ENCODE measurements at regions not wholly inside any gene's neighbourhood (a gene's known extent, or its start where the extent isn't known, plus 50 kb on each side); places are given as distances from the start of the nearest gene placed in this dataset.

DNA sequence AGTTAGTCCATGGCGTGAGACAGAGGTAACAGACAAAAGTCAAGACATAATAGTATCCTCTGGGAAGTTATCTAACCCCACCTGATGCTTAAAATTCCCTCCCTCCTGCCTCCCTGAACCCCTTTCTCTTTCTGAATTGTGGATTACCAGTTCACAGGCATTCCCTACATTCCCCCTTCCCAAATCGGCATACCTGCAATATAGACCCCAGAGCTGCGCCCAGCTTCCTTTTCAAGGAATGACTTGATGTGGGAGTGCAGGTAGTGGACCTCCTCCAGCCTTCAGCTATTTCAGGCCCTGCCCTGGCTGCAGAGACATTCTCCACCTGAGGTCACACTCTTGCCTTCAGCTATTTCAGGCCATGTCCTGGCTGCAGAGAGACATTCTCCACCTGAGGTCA, 111.1 kb upstream of the KLF7 start:
- TF ChIP-seq, protein P1, sequence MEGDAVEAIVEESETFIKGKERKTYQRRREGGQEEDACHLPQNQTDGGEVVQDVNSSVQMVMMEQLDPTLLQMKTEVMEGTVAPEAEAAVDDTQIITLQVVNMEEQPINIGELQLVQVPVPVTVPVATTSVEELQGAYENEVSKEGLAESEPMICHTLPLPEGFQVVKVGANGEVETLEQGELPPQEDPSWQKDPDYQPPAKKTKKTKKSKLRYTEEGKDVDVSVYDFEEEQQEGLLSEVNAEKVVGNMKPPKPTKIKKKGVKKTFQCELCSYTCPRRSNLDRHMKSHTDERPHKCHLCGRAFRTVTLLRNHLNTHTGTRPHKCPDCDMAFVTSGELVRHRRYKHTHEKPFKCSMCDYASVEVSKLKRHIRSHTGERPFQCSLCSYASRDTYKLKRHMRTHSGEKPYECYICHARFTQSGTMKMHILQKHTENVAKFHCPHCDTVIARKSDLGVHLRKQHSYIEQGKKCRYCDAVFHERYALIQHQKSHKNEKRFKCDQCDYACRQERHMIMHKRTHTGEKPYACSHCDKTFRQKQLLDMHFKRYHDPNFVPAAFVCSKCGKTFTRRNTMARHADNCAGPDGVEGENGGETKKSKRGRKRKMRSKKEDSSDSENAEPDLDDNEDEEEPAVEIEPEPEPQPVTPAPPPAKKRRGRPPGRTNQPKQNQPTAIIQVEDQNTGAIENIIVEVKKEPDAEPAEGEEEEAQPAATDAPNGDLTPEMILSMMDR (IDR thresholded peaks at IDR 0.05), result no peak
- Mint-ChIP-seq H3K4me3 (ENCODE audit: unreplicated experiment) (no peak overlapping the region), H3K4me1 (ENCODE audit: low read depth) (peaks cover 8% of the 10 kb centered on the region), H3K27ac (ENCODE audit: unreplicated experiment) (no peak overlapping the region), H3K27me3 (ENCODE audit: low read depth) (no peaks in the 10 kb centered on the region), H3K36me3 (ENCODE audit: low read depth) (no peaks in the 10 kb centered on the region), H3K9me3 (ENCODE audit: low read depth) (peaks cover 2% of the 10 kb centered on the region)
- DNase-seq (ENCODE audit: low spot score), result no peak

DNA sequence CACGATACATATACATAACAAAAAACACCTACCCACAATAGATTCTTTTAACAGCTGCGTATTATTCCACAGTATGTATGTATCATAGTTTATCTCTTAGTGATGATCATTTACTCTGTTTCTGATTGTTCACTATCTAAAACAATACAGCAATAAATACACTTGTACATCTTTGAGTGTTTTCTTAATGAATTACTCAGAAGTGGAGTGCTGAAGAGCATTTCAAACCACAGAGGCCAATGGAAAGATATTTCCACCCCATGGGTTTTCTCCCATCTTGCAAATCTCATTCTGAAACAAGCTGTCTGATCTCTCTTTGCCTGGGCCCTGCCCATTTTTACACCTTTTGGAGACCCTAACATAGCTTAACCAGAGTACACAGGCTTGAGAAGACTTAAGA, 113.8 kb upstream of the KLF7 start:
- H3K4me3 Mint-ChIP-seq (ENCODE audit: unreplicated experiment), result no peak overlapping the region
- peaks cover 7% of the 10 kb centered on the region for H3K4me1 Mint-ChIP-seq (ENCODE audit: low read depth)
- DNase-seq (ENCODE audit: low spot score), result no peak
- H3K36me3 Mint-ChIP-seq (ENCODE audit: low read depth), result no peaks in the 10 kb centered on the region
- no peak overlapping the region for H3K27ac Mint-ChIP-seq (ENCODE audit: unreplicated experiment)
- no peaks in the 10 kb centered on the region for H3K27me3 Mint-ChIP-seq (ENCODE audit: low read depth)
- TF ChIP-seq, protein P1 (IDR thresholded peaks at IDR 0.05), result no peak
- H3K9me3 Mint-ChIP-seq (ENCODE audit: low read depth), result no peaks in the 10 kb centered on the region

DNA sequence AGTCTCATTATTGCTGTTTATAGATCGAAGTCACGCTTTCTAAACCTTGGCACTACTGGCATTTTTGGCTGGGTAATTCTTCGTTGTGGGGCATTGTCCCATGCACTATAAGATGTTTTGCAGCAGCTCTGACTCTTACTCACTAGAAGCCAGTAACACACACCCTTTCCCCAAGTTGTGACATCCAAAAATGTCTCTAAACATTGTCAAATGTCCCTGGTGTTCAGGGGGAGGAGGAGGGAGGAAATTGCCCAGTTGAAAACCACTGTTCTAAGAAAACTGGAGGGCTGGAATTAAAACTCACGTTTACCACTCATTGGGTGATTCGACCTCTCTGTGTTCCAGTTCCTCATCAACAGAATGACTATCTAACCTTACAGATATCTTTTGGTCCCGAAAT, 115.7 kb upstream of the KLF7 start:
- H3K27ac Mint-ChIP-seq (ENCODE audit: unreplicated experiment), result no peak overlapping the region
- no peak for DNase-seq (ENCODE audit: low spot score)
- H3K36me3 Mint-ChIP-seq (ENCODE audit: low read depth), result no peaks in the 10 kb centered on the region
- TF ChIP-seq, protein P1 (IDR thresholded peaks at IDR 0.05), result no peak
- H3K4me3 Mint-ChIP-seq (ENCODE audit: unreplicated experiment), result no peak overlapping the region
- peaks cover 12% of the 10 kb centered on the region for H3K4me1 Mint-ChIP-seq (ENCODE audit: low read depth)
- H3K27me3 Mint-ChIP-seq (ENCODE audit: low read depth), result no peaks in the 10 kb centered on the region
- H3K9me3 Mint-ChIP-seq (ENCODE audit: low read depth), result no peaks in the 10 kb centered on the region

DNA sequence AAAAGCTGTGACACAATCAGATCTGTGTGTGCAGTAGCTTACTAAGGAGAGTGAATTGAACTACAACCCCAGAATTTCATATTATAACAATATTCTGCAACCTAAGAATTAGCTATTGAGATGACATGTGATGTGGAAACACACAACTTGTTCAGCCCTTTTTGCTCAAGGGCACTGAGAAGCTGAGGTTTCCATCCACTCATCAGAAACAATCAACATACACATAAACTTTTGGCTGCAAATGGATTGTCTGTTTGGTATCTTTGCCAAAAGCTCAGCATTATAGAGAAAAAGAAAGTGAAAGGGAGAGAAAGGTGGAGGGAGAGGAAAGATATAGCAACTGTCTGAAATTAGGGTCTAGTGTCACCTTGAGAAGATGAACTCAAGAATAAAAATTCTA, 117.2 kb upstream of the KLF7 start:
- Mint-ChIP-seq H3K27me3 (ENCODE audit: low read depth) (no peaks in the 10 kb centered on the region), H3K9me3 (ENCODE audit: low read depth) (no peaks in the 10 kb centered on the region), H3K4me3 (ENCODE audit: unreplicated experiment) (no peak overlapping the region), H3K36me3 (ENCODE audit: low read depth) (no peaks in the 10 kb centered on the region), H3K27ac (ENCODE audit: unreplicated experiment) (no peak overlapping the region), H3K4me1 (ENCODE audit: low read depth) (peaks cover 12% of the 10 kb centered on the region)
- TF ChIP-seq, protein P1 (IDR thresholded peaks at IDR 0.05), result no peak
- DNase-seq (ENCODE audit: low spot score), result no peak

DNA sequence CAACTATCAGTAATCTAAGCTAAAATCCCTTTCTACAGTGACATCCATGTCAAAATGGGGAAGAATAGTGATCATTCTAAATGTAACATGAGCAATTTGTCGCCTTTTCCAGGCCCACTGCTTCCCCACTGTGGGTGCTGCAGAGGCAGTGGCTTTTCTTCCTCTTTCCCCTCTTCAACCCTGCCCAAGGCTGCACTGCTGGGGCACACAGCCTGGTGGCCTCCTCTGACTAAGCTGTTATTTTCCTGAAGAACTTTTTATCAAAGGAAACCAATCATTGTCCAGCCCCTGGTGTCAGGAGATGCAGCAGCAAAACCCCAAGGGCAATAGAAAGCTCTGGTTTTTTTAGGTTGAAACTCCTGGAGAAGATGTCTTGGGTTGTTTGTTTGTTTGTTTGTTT, 117.6 kb upstream of the KLF7 start:
- TF ChIP-seq, protein P1 (IDR thresholded peaks at IDR 0.05), result peak; percentile 20
- Mint-ChIP-seq H3K27me3 (ENCODE audit: low read depth) (no peaks in the 10 kb centered on the region), H3K4me1 (ENCODE audit: low read depth) (peaks cover 12% of the 10 kb centered on the region), H3K9me3 (ENCODE audit: low read depth) (no peaks in the 10 kb centered on the region), H3K27ac (ENCODE audit: unreplicated experiment) (no peak overlapping the region), H3K4me3 (ENCODE audit: unreplicated experiment) (no peak overlapping the region), H3K36me3 (ENCODE audit: low read depth) (no peaks in the 10 kb centered on the region)
- no peak for DNase-seq (ENCODE audit: low spot score)

Measured in chondrocyte (in vitro differentiated cells).